ENCODE measurements at regions not wholly inside any gene's neighbourhood (a gene's known extent, or its start where the extent isn't known, plus 50 kb on each side); places are given as distances from the start of the nearest gene placed in this dataset.

- Histone ChIP-seq H3K36me3 (ENCODE audit: control insufficient read depth, insufficient read depth, low read length) (no peaks in the 10 kb centered on the region), H3K4me3 (ENCODE audit: low read depth, low read length) (no peak overlapping the region), H3K27me3 (ENCODE audit: control insufficient read depth, insufficient read depth, low read length) (no peaks in the 10 kb centered on the region)
- no peak for TF ChIP-seq CTCF (IDR thresholded peaks at IDR 0.05; ENCODE audit: insufficient read depth, low read length, poor library complexity, severe bottlenecking)
- DNase-seq (ENCODE audit: low read depth): no peak
Measured at GRCh38 chr12:60398547-60398946, 802.7 kb downstream of the SLC16A7 start.

- H3K36me3 ChIP-seq (ENCODE audit: control insufficient read depth, insufficient read depth, low read length): no peaks in the 10 kb centered on the region
- no peak for TF ChIP-seq CTCF (IDR thresholded peaks at IDR 0.05; ENCODE audit: insufficient read depth, low read length, poor library complexity, severe bottlenecking)
- no peak for DNase-seq (ENCODE audit: low read depth)
- H3K27me3 ChIP-seq (ENCODE audit: control insufficient read depth, insufficient read depth, low read length): no peaks in the 10 kb centered on the region
- H3K4me3 ChIP-seq (ENCODE audit: low read depth, low read length): no peak overlapping the region
Measured at GRCh38 chr12:60399064-60399463, 803.2 kb downstream of the SLC16A7 start.

GRCh38 chr12:60402996-60403395 lies 807.2 kb downstream of the SLC16A7 start:
- no peak for DNase-seq (ENCODE audit: low read depth)
- no peaks in the 10 kb centered on the region for H3K36me3 ChIP-seq (ENCODE audit: control insufficient read depth, insufficient read depth, low read length)
- no peak overlapping the region for H3K4me3 ChIP-seq (ENCODE audit: low read depth, low read length)
- TF ChIP-seq CTCF (IDR thresholded peaks at IDR 0.05; ENCODE audit: insufficient read depth, low read length, poor library complexity, severe bottlenecking): no peak
- H3K27me3 ChIP-seq (ENCODE audit: control insufficient read depth, insufficient read depth, low read length): no peaks in the 10 kb centered on the region

GRCh38 chr12:60415351-60415750 lies 819.5 kb downstream of the SLC16A7 start:
- no peak for DNase-seq (ENCODE audit: low read depth)
- no peak overlapping the region for H3K4me3 ChIP-seq (ENCODE audit: low read depth, low read length)
- H3K36me3 ChIP-seq (ENCODE audit: control insufficient read depth, insufficient read depth, low read length): no peaks in the 10 kb centered on the region
- no peaks in the 10 kb centered on the region for H3K27me3 ChIP-seq (ENCODE audit: control insufficient read depth, insufficient read depth, low read length)
- TF ChIP-seq CTCF (IDR thresholded peaks at IDR 0.05; ENCODE audit: insufficient read depth, low read length, poor library complexity, severe bottlenecking): no peak

- Histone ChIP-seq H3K4me3 (ENCODE audit: low read depth, low read length) (no peak overlapping the region), H3K36me3 (ENCODE audit: control insufficient read depth, insufficient read depth, low read length) (no peaks in the 10 kb centered on the region), H3K27me3 (ENCODE audit: control insufficient read depth, insufficient read depth, low read length) (no peaks in the 10 kb centered on the region)
- DNase-seq (ENCODE audit: low read depth): no peak
- TF ChIP-seq CTCF (IDR thresholded peaks at IDR 0.05; ENCODE audit: insufficient read depth, low read length, poor library complexity, severe bottlenecking): no peak
Measured at GRCh38 chr12:60419986-60420385, 824.2 kb downstream of the SLC16A7 start.

GRCh38 chr12:60421741-60422140 lies 825.9 kb downstream of the SLC16A7 start:
- H3K36me3 ChIP-seq (ENCODE audit: control insufficient read depth, insufficient read depth, low read length): no peaks in the 10 kb centered on the region
- DNase-seq (ENCODE audit: low read depth): peak; percentile 4
- no peak for TF ChIP-seq CTCF (IDR thresholded peaks at IDR 0.05; ENCODE audit: insufficient read depth, low read length, poor library complexity, severe bottlenecking)
- H3K27me3 ChIP-seq (ENCODE audit: control insufficient read depth, insufficient read depth, low read length): no peaks in the 10 kb centered on the region
- no peak overlapping the region for H3K4me3 ChIP-seq (ENCODE audit: low read depth, low read length)

Data from kidney epithelial cell (primary cell).